Gastroesophageal sphincter (tissue), 4 donors: ENCODE measurements at regions not wholly inside any gene's neighbourhood (a gene's known extent, or its start where the extent isn't known, plus 50 kb on each side); places are given as distances from the start of the nearest gene placed in this dataset.

Experiments
- ATAC-seq: fragments of 150-250 bp; one replicate; pipeline ENCODE4 v1.9.1; 2016; ENCODE audit warnings: mild to moderate bottlenecking, moderate library complexity
- H3K27ac ChIP-seq, 4 donors: fragments of 200-600 bp; sonication (generic) in 3 of 4; 1 replicate in 3 of 4; 2 replicates in 1 of 4; pipeline ENCODE4 v1.5.1; 2016 to 2019
- H3K27me3 ChIP-seq: fragments of 200-600 bp; sonication (generic); one replicate; pipeline ENCODE4 v1.5.1; 2019
- H3K36me3 ChIP-seq, 2 donors: fragments of 200-600 bp; sonication (generic); one replicate each; pipeline ENCODE4 v1.5.1; 2019; ENCODE audit warnings: control low read depth in 1 of 2
- H3K4me1 ChIP-seq, 3 donors: fragments of 200-600 bp; sonication (generic); 1 replicate in 2 of 3; 2 replicates in 1 of 3; pipeline ENCODE4 v1.5.1; 2016 to 2019; ENCODE audit warnings: control low read depth in 2 of 3
- H3K4me3 ChIP-seq, 2 donors: fragments of 200-600 bp; sonication (generic); one replicate each; pipeline ENCODE4 v1.5.1; 2019; ENCODE audit warnings: mild to moderate bottlenecking in 1 of 2, moderate library complexity in 1 of 2
- H3K9me3 ChIP-seq, 3 donors: fragments of 200-600 bp; sonication (generic); one replicate each; pipeline ENCODE4 v1.5.1; 2017 to 2019; ENCODE audit warnings: control low read depth in 2 of 3
- CTCF ChIP-seq, 4 experiments: fragments of 200-600 bp in 2 of 4; fragments of 450-650 bp in 2 of 4; sonication (generic) in 1 of 4; IDR thresholded peaks; one replicate each; pipeline ENCODE4 v1.5.1; 2017 to 2019; ENCODE audit warnings: antibody characterized with exemption in 4 of 4, mild to moderate bottlenecking in 2 of 4, moderate library complexity in 2 of 4
- EP300 ChIP-seq: sonication (generic); formaldehyde crosslinking; IDR thresholded peaks from one replicate; pipeline ENCODE4 v1.6.1; 2017; ENCODE audit warnings: antibody characterized with exemption, mild to moderate bottlenecking
- POLR2A ChIP-seq, 2 donors: fragments of 450-650 bp; IDR thresholded peaks; one replicate each; pipeline ENCODE4 v1.6.1; 2017; ENCODE audit warnings: antibody characterized with exemption in 2 of 2, mild to moderate bottlenecking in 2 of 2, moderate library complexity in 1 of 2
- POLR2AphosphoS5 ChIP-seq: sonication (generic); formaldehyde crosslinking; IDR thresholded peaks from one replicate; pipeline ENCODE4 v1.6.1; 2017; ENCODE audit warnings: antibody characterized with exemption
- WGBS, 2 donors: methylation state at CpG; one replicate each; pipeline ENCODE4 v1.1.5; 2018; ENCODE audit warnings: low coverage in 1 of 2; 5-methylcytosine and 5-hydroxymethylcytosine counted together

- no peak overlapping the region for H3K27ac ChIP-seq
- no peak for ATAC-seq
- no peaks in the 10 kb centered on the region for H3K27me3 ChIP-seq
- TF ChIP-seq EP300: no peak
- no peak for TF ChIP-seq POLR2A (IDR thresholded peaks at IDR 0.05)
- no peak for TF ChIP-seq CTCF (IDR thresholded peaks at IDR 0.05)
- no peak for TF ChIP-seq POLR2AphosphoS5
- 84 to 85% methylated on average over 3 to 5 of the region's 7 CpGs for WGBS, 2 donors
- no peaks in the 10 kb centered on the region for H3K9me3 ChIP-seq
- H3K36me3 ChIP-seq: no peaks in the 10 kb centered on the region
- H3K4me3 ChIP-seq: no peak overlapping the region
- H3K4me1 ChIP-seq: no peaks in the 10 kb centered on the region
These were observed 407.1 kb upstream of the CFAP20DC start for GRCh38 chr3:59456852-59457485.

GRCh38 chr3:59451800-59452746, 402.2 kb upstream of the CFAP20DC start:
- no peak for ATAC-seq
- H3K4me3 ChIP-seq: no peak overlapping the region
- no peaks in the 10 kb centered on the region for H3K36me3 ChIP-seq
- TF ChIP-seq POLR2AphosphoS5 (no peak), CTCF (IDR thresholded peaks at IDR 0.05) (no peak), EP300 (no peak)
- H3K27me3 ChIP-seq: no peaks in the 10 kb centered on the region
- H3K4me1 ChIP-seq: no peaks in the 10 kb centered on the region
- no peaks in the 10 kb centered on the region for H3K9me3 ChIP-seq
- WGBS, 2 donors: 80 to 83% methylated on average over 6 to 7 of the region's 7 CpGs
- no peak overlapping the region for H3K27ac ChIP-seq

- WGBS, 2 donors: 48 to 54% methylated on average over 6 of the region's 6 CpGs
- no peak for TF ChIP-seq CTCF (IDR thresholded peaks at IDR 0.05)
- Histone ChIP-seq H3K4me1 (no peaks in the 10 kb centered on the region), H3K27me3 (no peaks in the 10 kb centered on the region), H3K9me3 (no peaks in the 10 kb centered on the region), H3K4me3 (no peak overlapping the region), H3K36me3 (no peaks in the 10 kb centered on the region), H3K27ac (no peak overlapping the region)
- no peak for ATAC-seq
These were observed 401.3 kb upstream of the CFAP20DC start for GRCh38 chr3:59450946-59451763.

- Histone ChIP-seq H3K9me3 (no peaks in the 10 kb centered on the region), H3K4me1 (no peaks in the 10 kb centered on the region), H3K27me3 (no peaks in the 10 kb centered on the region), H3K36me3 (no peaks in the 10 kb centered on the region), H3K27ac (no peak overlapping the region), H3K4me3 (no peak overlapping the region)
- no peak for ATAC-seq
- WGBS, 2 donors: 94 to 97% methylated on average over 5 of the region's 5 CpGs
- TF ChIP-seq POLR2A (IDR thresholded peaks at IDR 0.05) (no peak), EP300 (no peak), POLR2AphosphoS5 (no peak), CTCF (IDR thresholded peaks at IDR 0.05) (no peak)
These were observed 400.6 kb upstream of the CFAP20DC start for GRCh38 chr3:59450437-59450836.
